ENCODE measurements at regions not wholly inside any gene's neighbourhood (a gene's known extent, or its start where the extent isn't known, plus 50 kb on each side); places are given as distances from the start of the nearest gene placed in this dataset.

- no peak overlapping the region for H2AFZ ChIP-seq (ENCODE audit: low read length)
- H3K4me2 ChIP-seq (ENCODE audit: insufficient read depth, low read length), result no peak overlapping the region
- no peaks in the 10 kb centered on the region for H4K20me1 ChIP-seq (ENCODE audit: insufficient read depth, low read length)
- H3K36me3 ChIP-seq (ENCODE audit: insufficient read depth, low read length), result no peaks in the 10 kb centered on the region
- no peak for TF ChIP-seq CTCF (IDR thresholded peaks at IDR 0.05; ENCODE audit: extremely low read depth, low read depth, low read length)
- peaks cover 12% of the 10 kb centered on the region for H3K27me3 ChIP-seq (ENCODE audit: insufficient read depth, low read length)
- H3K9me3 ChIP-seq (ENCODE audit: low read depth, low read length), result no peaks in the 10 kb centered on the region
- no peak for DNase-seq (ENCODE audit: insufficient read length, low spot score, missing footprints)
- H3K4me3 ChIP-seq (ENCODE audit: insufficient read depth, low read length), result no peak overlapping the region
- no peaks in the 10 kb centered on the region for H3K79me2 ChIP-seq (ENCODE audit: insufficient read depth, low read length)
- H3K27ac ChIP-seq (ENCODE audit: low read depth, low read length), result no peak overlapping the region
- peaks cover 5% of the 10 kb centered on the region for H3K4me1 ChIP-seq (ENCODE audit: insufficient read depth, low read length)
Observed at GRCh38 chr5:10859393-10860195, 98.6 kb upstream of the DAP start.

DNA sequence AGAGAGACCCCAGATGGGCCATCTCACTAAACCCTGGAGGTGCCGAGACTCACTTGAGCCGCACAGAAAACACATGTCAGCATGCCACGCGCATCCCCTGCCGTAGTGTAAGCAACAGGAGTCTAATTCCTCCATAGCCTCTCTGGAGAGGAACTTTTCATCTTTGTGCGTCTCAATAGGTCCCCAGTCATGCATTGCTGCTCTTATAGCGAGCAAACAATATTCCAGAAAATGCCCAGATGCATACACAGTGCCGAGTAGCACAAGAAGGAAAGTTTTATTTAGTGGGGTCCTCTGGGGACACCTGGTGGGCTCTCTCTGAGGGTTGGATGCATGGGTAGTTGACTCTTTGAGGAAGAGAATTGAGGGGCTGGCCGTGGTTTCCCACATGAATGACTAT, 97.9 kb upstream of the DAP start:
- Histone ChIP-seq H3K36me3 (ENCODE audit: insufficient read depth, low read length) (no peaks in the 10 kb centered on the region), H3K27ac (ENCODE audit: low read depth, low read length) (no peak overlapping the region), H3K9me3 (ENCODE audit: low read depth, low read length) (no peaks in the 10 kb centered on the region), H3K79me2 (ENCODE audit: insufficient read depth, low read length) (no peaks in the 10 kb centered on the region), H3K4me1 (ENCODE audit: insufficient read depth, low read length) (peaks cover 5% of the 10 kb centered on the region), H3K27me3 (ENCODE audit: insufficient read depth, low read length) (peaks cover 12% of the 10 kb centered on the region), H3K4me2 (ENCODE audit: insufficient read depth, low read length) (no peak overlapping the region), H4K20me1 (ENCODE audit: insufficient read depth, low read length) (no peaks in the 10 kb centered on the region), H3K4me3 (ENCODE audit: insufficient read depth, low read length) (no peak overlapping the region), H2AFZ (ENCODE audit: low read length) (no peak overlapping the region)
- DNase-seq (ENCODE audit: insufficient read length, low spot score, missing footprints), result no peak
- TF ChIP-seq CTCF (IDR thresholded peaks at IDR 0.05; ENCODE audit: extremely low read depth, low read depth, low read length), result no peak

GRCh38 chr5:10858307-10858706, 97.3 kb upstream of the DAP start:
- Histone ChIP-seq H4K20me1 (ENCODE audit: insufficient read depth, low read length) (no peaks in the 10 kb centered on the region), H3K4me3 (ENCODE audit: insufficient read depth, low read length) (no peak overlapping the region), H2AFZ (ENCODE audit: low read length) (no peak overlapping the region), H3K4me1 (ENCODE audit: insufficient read depth, low read length) (peaks cover 5% of the 10 kb centered on the region), H3K36me3 (ENCODE audit: insufficient read depth, low read length) (no peaks in the 10 kb centered on the region), H3K27me3 (ENCODE audit: insufficient read depth, low read length) (peaks cover 12% of the 10 kb centered on the region), H3K9me3 (ENCODE audit: low read depth, low read length) (no peaks in the 10 kb centered on the region), H3K27ac (ENCODE audit: low read depth, low read length) (no peak overlapping the region), H3K4me2 (ENCODE audit: insufficient read depth, low read length) (no peak overlapping the region), H3K79me2 (ENCODE audit: insufficient read depth, low read length) (no peaks in the 10 kb centered on the region)
- TF ChIP-seq CTCF (IDR thresholded peaks at IDR 0.05; ENCODE audit: extremely low read depth, low read depth, low read length), result no peak
- no peak for DNase-seq (ENCODE audit: insufficient read length, low spot score, missing footprints)

DNA sequence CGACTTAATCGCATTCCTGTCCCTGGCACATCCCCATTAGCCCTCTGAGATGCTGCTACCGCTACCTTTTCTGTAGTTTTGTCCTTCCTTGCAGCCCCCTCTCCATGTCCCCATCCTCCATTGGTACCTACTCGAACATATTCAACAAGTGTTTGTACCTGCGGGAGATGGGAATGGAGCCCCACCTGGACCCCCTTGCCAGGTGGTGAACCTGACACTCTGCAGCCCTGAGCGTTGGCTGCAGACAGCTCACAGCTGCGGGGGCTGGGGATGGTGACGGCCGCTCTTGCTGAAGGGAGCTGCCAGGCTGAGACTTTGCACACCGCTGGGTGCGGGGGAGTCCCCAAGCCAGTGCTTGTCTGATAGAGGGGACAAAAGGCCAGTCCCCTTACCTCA, 96.3 kb upstream of the DAP start:
- H3K4me3 ChIP-seq (ENCODE audit: insufficient read depth, low read length), result no peak overlapping the region
- no peaks in the 10 kb centered on the region for H4K20me1 ChIP-seq (ENCODE audit: insufficient read depth, low read length)
- no peak for DNase-seq (ENCODE audit: insufficient read length, low spot score, missing footprints)
- no peaks in the 10 kb centered on the region for H3K36me3 ChIP-seq (ENCODE audit: insufficient read depth, low read length)
- H2AFZ ChIP-seq (ENCODE audit: low read length), result no peak overlapping the region
- H3K27ac ChIP-seq (ENCODE audit: low read depth, low read length), result no peak overlapping the region
- H3K4me2 ChIP-seq (ENCODE audit: insufficient read depth, low read length), result peak overlapping the region; percentile 51
- peaks cover 12% of the 10 kb centered on the region for H3K27me3 ChIP-seq (ENCODE audit: insufficient read depth, low read length)
- no peaks in the 10 kb centered on the region for H3K79me2 ChIP-seq (ENCODE audit: insufficient read depth, low read length)
- H3K4me1 ChIP-seq (ENCODE audit: insufficient read depth, low read length), result peaks cover 5% of the 10 kb centered on the region
- no peak for TF ChIP-seq CTCF (IDR thresholded peaks at IDR 0.05; ENCODE audit: extremely low read depth, low read depth, low read length)
- no peaks in the 10 kb centered on the region for H3K9me3 ChIP-seq (ENCODE audit: low read depth, low read length)
